ENCODE measurements at regions not wholly inside any gene's neighbourhood (a gene's known extent, or its start where the extent isn't known, plus 50 kb on each side); places are given as distances from the start of the nearest gene placed in this dataset.

GRCh38 chr1:232259333-232259732, 370.6 kb downstream of the SIPA1L2 start:
- WGBS, 2 donors (ENCODE audit: low coverage in 1 of 2) = no CpG with 5 or more reads among the region's 3 CpGs
- TF ChIP-seq EP300 (IDR thresholded peaks at IDR 0.05) = no peak
- TF ChIP-seq POLR2AphosphoS5 (IDR thresholded peaks at IDR 0.05) = no peak
- no peak for TF ChIP-seq POLR2A (IDR thresholded peaks at IDR 0.05)
- no peak for TF ChIP-seq CTCF (IDR thresholded peaks at IDR 0.05)
- ATAC-seq = no peak
- H3K27me3 ChIP-seq = no peaks in the 10 kb centered on the region
- H3K36me3 ChIP-seq = no peaks in the 10 kb centered on the region
- no peaks in the 10 kb centered on the region for H3K9me3 ChIP-seq
- H3K4me1 ChIP-seq = no peaks in the 10 kb centered on the region
- no peak overlapping the region for H3K4me3 ChIP-seq
- no peak overlapping the region for H3K27ac ChIP-seq

- H3K36me3 ChIP-seq = no peaks in the 10 kb centered on the region
- H3K4me3 ChIP-seq = no peak overlapping the region
- H3K27ac ChIP-seq = no peak overlapping the region
- H3K4me1 ChIP-seq = peaks cover 0 to 4% (median 0%) of the 10 kb centered on the region in 3 donors
- no peaks in the 10 kb centered on the region for H3K9me3 ChIP-seq
- WGBS, 2 donors (ENCODE audit: low coverage in 1 of 2) = 74 to 80% methylated on average over 4 to 11 of the region's 11 CpGs
- ATAC-seq = no peak
- H3K27me3 ChIP-seq = no peaks in the 10 kb centered on the region
- TF ChIP-seq EP300 (IDR thresholded peaks at IDR 0.05) = no peak
- no peak for TF ChIP-seq CTCF (IDR thresholded peaks at IDR 0.05)
- TF ChIP-seq POLR2A (IDR thresholded peaks at IDR 0.05) = no peak
- TF ChIP-seq POLR2AphosphoS5 (IDR thresholded peaks at IDR 0.05) = no peak
These were observed 377.3 kb downstream of the SIPA1L2 start for GRCh38 chr1:232252546-232253118.

GRCh38 chr1:232250838-232251237, 379.1 kb downstream of the SIPA1L2 start:
- no peaks in the 10 kb centered on the region for H3K9me3 ChIP-seq
- ATAC-seq = no peak
- peaks cover 0 to 5% (median 0%) of the 10 kb centered on the region in 3 donors for H3K4me1 ChIP-seq
- H3K4me3 ChIP-seq = no peak overlapping the region
- H3K27ac ChIP-seq = no peak overlapping the region
- H3K27me3 ChIP-seq = no peaks in the 10 kb centered on the region
- H3K36me3 ChIP-seq = no peaks in the 10 kb centered on the region
- TF ChIP-seq POLR2AphosphoS5 (IDR thresholded peaks at IDR 0.05) (no peak), CTCF (IDR thresholded peaks at IDR 0.05) (no peak), POLR2A (IDR thresholded peaks at IDR 0.05) (no peak), EP300 (IDR thresholded peaks at IDR 0.05) (no peak)
- 86% methylated on average over 2 to 3 of the region's 3 CpGs for WGBS, 2 donors (ENCODE audit: low coverage in 1 of 2)

- Histone ChIP-seq H3K4me1 (peaks cover 0 to 5% (median 0%) of the 10 kb centered on the region in 3 donors), H3K27me3 (no peaks in the 10 kb centered on the region), H3K4me3 (no peak overlapping the region), H3K36me3 (no peaks in the 10 kb centered on the region), H3K27ac (no peak overlapping the region), H3K9me3 (no peaks in the 10 kb centered on the region)
- 87 to 95% methylated on average over 5 to 6 of the region's 13 CpGs for WGBS, 2 donors (ENCODE audit: low coverage in 1 of 2)
- TF ChIP-seq CTCF (IDR thresholded peaks at IDR 0.05) (no peak), POLR2A (IDR thresholded peaks at IDR 0.05) (no peak)
- no peak for ATAC-seq
These were observed 379.8 kb downstream of the SIPA1L2 start for GRCh38 chr1:232249861-232250777.

GRCh38 chr1:232249339-232249738, 380.6 kb downstream of the SIPA1L2 start:
- Histone ChIP-seq H3K36me3 (no peaks in the 10 kb centered on the region), H3K4me1 (peaks cover 0 to 5% (median 0%) of the 10 kb centered on the region in 3 donors), H3K27ac (no peak overlapping the region), H3K27me3 (no peaks in the 10 kb centered on the region), H3K9me3 (no peaks in the 10 kb centered on the region), H3K4me3 (no peak overlapping the region)
- no peak for TF ChIP-seq CTCF (IDR thresholded peaks at IDR 0.05)
- TF ChIP-seq POLR2AphosphoS5 (IDR thresholded peaks at IDR 0.05) = no peak
- TF ChIP-seq EP300 (IDR thresholded peaks at IDR 0.05) = no peak
- no peak for TF ChIP-seq POLR2A (IDR thresholded peaks at IDR 0.05)
- 95 to 100% methylated on average over 1 to 2 of the region's 2 CpGs for WGBS, 2 donors (ENCODE audit: low coverage in 1 of 2)
- no peak for ATAC-seq

All from gastroesophageal sphincter (tissue), 4 donors.